GM13976 (cell line): ENCODE measurements at regions not wholly inside any gene's neighbourhood (a gene's known extent, or its start where the extent isn't known, plus 50 kb on each side); places are given as distances from the start of the nearest gene placed in this dataset.

Source experiments
- DNase-seq: peaks from one replicate; pipeline ENCODE4 v3.0.0; 2012; ENCODE audit warnings: low spot score
- in situ Hi-C: fragments of 300-500 bp; cut with MboI; formaldehyde crosslinking; loops from one replicate; pipeline ENCODE4 v1.12.0; 2022; ENCODE audit warnings: low sequenced_read_pairs, mixed read lengths, inconsistent platforms; ENCODE audit not compliant: unreplicated experiment
- TF ChIP-seq, protein P1 (sequence below): IDR thresholded peaks from 2 replicates; pipeline ENCODE4 v1.5.1; 2012; ENCODE audit warnings: borderline replicate concordance, mild to moderate bottlenecking; ENCODE audit not compliant: insufficient read depth; ENCODE audit errors: extremely low read depth, missing control alignments, control extremely low read depth

DNA sequence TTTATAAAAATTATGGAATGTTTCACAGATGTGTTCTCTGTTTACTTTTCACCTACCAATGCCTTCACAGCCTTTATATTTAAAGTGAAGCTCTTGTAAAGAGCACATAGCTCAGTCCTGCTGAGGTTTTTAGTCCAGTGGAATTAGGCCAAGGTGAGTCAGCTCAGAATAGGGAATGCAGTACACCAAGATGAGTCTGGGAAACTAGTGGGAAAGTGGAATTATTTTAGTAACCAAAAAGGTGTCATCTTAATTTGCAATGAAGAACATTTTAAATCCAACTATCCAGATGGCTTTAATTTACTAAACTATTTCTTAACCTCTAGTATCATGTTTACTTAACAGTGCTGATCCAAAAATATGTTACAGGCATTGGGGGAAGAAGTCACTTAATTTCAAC is 236.3 kb upstream of the CTBP2 start:
- TF ChIP-seq, protein P1, sequence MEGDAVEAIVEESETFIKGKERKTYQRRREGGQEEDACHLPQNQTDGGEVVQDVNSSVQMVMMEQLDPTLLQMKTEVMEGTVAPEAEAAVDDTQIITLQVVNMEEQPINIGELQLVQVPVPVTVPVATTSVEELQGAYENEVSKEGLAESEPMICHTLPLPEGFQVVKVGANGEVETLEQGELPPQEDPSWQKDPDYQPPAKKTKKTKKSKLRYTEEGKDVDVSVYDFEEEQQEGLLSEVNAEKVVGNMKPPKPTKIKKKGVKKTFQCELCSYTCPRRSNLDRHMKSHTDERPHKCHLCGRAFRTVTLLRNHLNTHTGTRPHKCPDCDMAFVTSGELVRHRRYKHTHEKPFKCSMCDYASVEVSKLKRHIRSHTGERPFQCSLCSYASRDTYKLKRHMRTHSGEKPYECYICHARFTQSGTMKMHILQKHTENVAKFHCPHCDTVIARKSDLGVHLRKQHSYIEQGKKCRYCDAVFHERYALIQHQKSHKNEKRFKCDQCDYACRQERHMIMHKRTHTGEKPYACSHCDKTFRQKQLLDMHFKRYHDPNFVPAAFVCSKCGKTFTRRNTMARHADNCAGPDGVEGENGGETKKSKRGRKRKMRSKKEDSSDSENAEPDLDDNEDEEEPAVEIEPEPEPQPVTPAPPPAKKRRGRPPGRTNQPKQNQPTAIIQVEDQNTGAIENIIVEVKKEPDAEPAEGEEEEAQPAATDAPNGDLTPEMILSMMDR = no peak
- in situ Hi-C loops = no loop called here
- DNase-seq = no peak

DNA sequence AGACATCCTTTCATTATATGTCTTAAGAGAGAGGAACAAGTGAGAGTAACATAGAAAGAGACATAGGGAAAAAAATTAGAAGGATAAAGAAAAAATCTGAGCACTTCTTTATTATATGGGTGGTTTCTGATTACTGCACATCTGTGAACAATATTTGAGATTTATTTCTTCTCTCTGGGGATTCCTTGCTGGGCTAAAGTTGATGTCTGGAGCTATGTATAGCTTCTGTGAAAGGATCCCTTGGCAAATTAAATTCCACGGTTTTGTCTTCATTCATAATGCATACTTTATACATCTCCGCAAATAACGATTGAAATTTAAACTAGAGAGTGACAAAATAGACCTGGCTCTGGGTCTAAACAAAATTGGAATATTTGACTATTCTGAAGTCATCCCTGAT is 232.2 kb upstream of the CTBP2 start:
- TF ChIP-seq, protein P1 = no peak
- no peak for DNase-seq
- in situ Hi-C loops = no loop called here

DNA sequence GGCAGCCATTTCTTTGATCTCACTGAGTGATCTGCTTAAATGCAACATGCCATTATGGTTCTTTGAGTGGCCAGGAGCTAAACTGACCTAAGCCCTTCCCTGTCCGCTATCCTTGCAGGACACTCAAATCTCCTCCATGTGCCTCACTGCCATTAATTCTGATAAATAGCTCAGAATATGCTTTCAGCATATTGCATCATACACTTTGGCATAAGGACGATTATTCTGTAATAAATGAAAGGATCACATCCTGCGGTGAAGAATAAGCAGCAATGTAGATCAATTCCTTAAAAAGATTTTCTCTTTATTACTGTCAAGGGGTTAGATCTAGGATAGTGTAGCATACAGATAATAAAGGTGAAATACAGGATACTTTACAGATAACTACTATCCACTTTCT is 231.8 kb upstream of the CTBP2 start:
- TF ChIP-seq, protein P1 = no peak
- in situ Hi-C loops = no loop called here
- DNase-seq = no peak

DNA sequence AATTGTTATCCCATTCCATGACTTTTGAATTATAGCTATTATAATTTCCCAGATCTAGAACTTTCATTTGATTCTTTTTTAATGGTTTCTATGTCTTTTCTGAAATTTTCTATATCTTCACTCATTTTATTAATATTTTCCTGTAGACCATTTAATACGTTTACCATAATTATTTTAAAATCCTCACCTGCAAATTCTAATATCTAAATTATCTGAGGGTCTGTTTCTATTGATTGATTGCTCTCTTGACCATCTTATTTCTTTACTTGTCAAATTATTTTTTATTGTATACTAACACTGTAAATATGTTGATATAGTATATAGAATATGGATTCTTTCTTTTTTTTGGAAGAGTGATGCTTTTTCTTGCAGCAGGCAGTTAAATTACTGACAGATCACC is 229.3 kb upstream of the CTBP2 start:
- in situ Hi-C loops = no loop called here
- no peak for DNase-seq
- TF ChIP-seq, protein P1 = no peak

DNA sequence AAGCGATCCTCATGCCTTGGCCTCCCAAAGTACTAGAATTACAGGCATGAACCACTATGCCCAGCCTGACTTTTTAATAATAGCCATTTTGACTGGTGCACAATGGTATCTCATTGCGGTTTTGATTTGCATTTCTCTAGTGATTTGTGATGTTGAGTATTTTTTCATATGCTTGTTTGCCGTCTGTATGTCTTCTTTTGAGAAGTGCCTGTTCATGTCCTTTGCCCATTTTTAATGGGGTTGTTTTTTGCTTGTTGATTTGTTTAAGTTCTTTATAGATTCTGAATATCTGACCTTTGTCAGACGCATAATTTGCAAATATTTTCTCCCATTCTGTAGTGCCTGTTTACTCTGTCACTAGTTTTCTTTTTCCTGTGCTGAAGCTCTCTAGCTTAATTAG is 219.2 kb upstream of the CTBP2 start:
- TF ChIP-seq, protein P1 = no peak
- in situ Hi-C loops = no loop called here
- no peak for DNase-seq

DNA sequence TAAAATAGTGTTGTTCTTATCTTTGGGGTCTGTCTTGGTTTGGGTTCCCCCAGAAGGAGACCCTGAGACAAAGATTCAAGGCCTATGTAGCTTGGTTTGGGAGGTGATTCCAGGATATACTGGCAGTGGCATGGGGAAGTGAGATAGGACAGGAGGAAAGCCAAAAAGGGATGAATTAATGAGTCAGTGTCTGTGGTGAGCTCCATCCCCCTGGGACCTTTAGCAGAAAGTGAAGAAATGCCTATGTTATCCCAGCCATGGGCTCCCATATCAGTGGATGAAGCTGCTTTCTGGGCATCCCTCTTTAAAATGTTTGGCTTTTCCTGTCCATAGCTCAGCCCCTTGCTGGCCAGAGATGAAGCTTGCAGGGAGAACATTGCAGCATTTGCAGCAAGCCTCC is 217.0 kb upstream of the CTBP2 start:
- no peak for DNase-seq
- TF ChIP-seq, protein P1 = no peak
- in situ Hi-C loops = no loop called here

DNA sequence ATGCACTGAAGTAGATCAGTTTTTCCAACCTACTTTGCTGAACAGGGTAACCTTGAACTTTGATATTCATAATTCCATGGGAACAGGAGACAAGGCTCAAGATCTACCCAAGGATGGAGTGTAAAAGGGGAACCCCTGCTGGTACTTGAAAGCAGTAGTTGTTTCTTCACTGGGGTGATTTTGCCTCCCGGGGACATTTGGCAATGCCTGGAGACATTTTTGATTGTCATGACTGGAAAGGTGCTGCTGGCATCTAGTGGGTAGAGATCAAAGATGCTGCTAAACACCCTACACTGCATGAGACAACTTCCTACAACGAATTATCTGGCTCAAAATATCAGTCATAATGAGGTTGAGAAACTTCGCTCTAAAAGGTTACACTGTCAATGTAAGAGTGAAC is 214.8 kb upstream of the CTBP2 start:
- in situ Hi-C loops = no loop called here
- TF ChIP-seq, protein P1 = no peak
- DNase-seq = no peak
